PC-3 (cell line): ENCODE measurements at regions not wholly inside any gene's neighbourhood (a gene's known extent, or its start where the extent isn't known, plus 50 kb on each side); places are given as distances from the start of the nearest gene placed in this dataset.
A peak's percentile ranks its signal among the peaks of the same experiment; 100 is the strongest.

Source experiments
- ATAC-seq: fragments of 200-7000 bp; cut with Tn5 transposase; 2 replicates; pipeline ENCODE4 v1.9.1; 2020; ENCODE audit warnings: mild to moderate bottlenecking, moderate library complexity
- BruUV-seq: library from RNA; stranded (reverse); fragments of 400-500 nt; replicated peaks from 2 replicates; lab custom pipeline; 2021; lab: Mats Ljungman, UMichigan
- CTCF ChIA-PET: fragments of 300-600 bp; sonication (Branson Sonifier 250); formaldehyde crosslinking; loops from one replicate; lab custom pipeline; 2022; ENCODE audit warnings: antibody characterized with exemption; lab: Charles Lee
- POLR2A ChIA-PET: fragments of 300-600 bp; sonication (Branson Sonifier 250); formaldehyde crosslinking; loops from one replicate; lab custom pipeline; 2022; ENCODE audit warnings: antibody characterized with exemption; ENCODE audit not compliant: unreplicated experiment; lab: Charles Lee
- DNase-seq: peaks from one replicate; pipeline ENCODE4 v3.0.0-alpha.2; 2015
- H2AFZ ChIP-seq: fragments of 300-600 bp; sonication (generic); 2 replicates; pipeline ENCODE4 v1.6.0; 2016; ENCODE audit warnings: antibody characterized with exemption, low read length
- H3F3A ChIP-seq: fragments of 300-600 bp; sonication (generic); one replicate; pipeline ENCODE4 v1.6.0; 2017; ENCODE audit warnings: antibody characterized with exemption, low read length, control low read depth, mild to moderate bottlenecking; ENCODE audit not compliant: unreplicated experiment
- H3K27ac ChIP-seq: fragments of 300-600 bp; sonication (generic); 2 replicates; pipeline ENCODE4 v1.5.1; 2016; ENCODE audit warnings: mild to moderate bottlenecking, low read length
- H3K27me3 ChIP-seq: fragments of 300-600 bp; sonication (generic); 2 replicates; pipeline ENCODE4 v1.6.1; 2016; ENCODE audit warnings: low read length, mixed read lengths
- H3K36me3 ChIP-seq: fragments of 300-600 bp; sonication (generic); 2 replicates; pipeline ENCODE4 v1.6.1; 2016; ENCODE audit warnings: low read depth, mixed run types, low read length, mixed read lengths
- H3K4me1 ChIP-seq: fragments of 300-600 bp; sonication (generic); 2 replicates; pipeline ENCODE4 v1.5.1; 2016; ENCODE audit warnings: low read length; ENCODE audit not compliant: insufficient read depth
- H3K4me2 ChIP-seq: fragments of 300-600 bp; sonication (generic); 2 replicates; pipeline ENCODE4 v1.6.0; 2016; ENCODE audit warnings: low read length
- H3K4me3 ChIP-seq: fragments of 300-600 bp; sonication (generic); 2 replicates; pipeline ENCODE4 v1.5.1; 2016; ENCODE audit warnings: mild to moderate bottlenecking, low read length, mixed read lengths
- H3K79me2 ChIP-seq: fragments of 300-600 bp; sonication (generic); 2 replicates; pipeline ENCODE4 v1.6.1; 2017; ENCODE audit warnings: low read length, mixed read lengths
- H3K9ac ChIP-seq: fragments of 300-600 bp; sonication (generic); 2 replicates; pipeline ENCODE4 v1.6.0; 2016; ENCODE audit warnings: mild to moderate bottlenecking, low read length
- H3K9me2 ChIP-seq: fragments of 300-600 bp; sonication (generic); replicated peaks from 2 replicates; pipeline ENCODE4 v1.6.1; 2016; ENCODE audit warnings: mixed run types, low read length, mixed read lengths
- H3K9me3 ChIP-seq: fragments of 300-600 bp; sonication (generic); 2 replicates; pipeline ENCODE4 v1.6.1; 2016; ENCODE audit warnings: low read length, mixed read lengths
- H4K20me1 ChIP-seq: fragments of 300-600 bp; sonication (generic); 2 replicates; pipeline ENCODE4 v1.6.1; 2016; ENCODE audit warnings: low read length, mixed read lengths
- CTCF ChIP-seq: fragments of 300-600 bp; sonication (generic); conservative IDR thresholded peaks from 2 replicates; pipeline ENCODE4 v1.5.1; 2017; ENCODE audit warnings: antibody characterized with exemption, low read depth, mild to moderate bottlenecking, low read length
- EZH2 ChIP-seq: fragments of 300-600 bp; sonication (generic); IDR thresholded peaks from one replicate; pipeline ENCODE4 v1.6.1; 2017; ENCODE audit warnings: antibody characterized with exemption, mild to moderate bottlenecking, low read length; ENCODE audit not compliant: unreplicated experiment
- EZH2phosphoT487 ChIP-seq: fragments of 300-600 bp; sonication (generic); IDR thresholded peaks from 2 replicates; pipeline ENCODE4 v1.6.1; 2018; ENCODE audit warnings: mild to moderate bottlenecking, antibody characterized with exemption, low read length, borderline replicate concordance
- intact Hi-C: fragments of 100-400 bp; cut with micrococcal nuclease; formaldehyde crosslinking; loops from 2 replicates; pipeline ENCODE4 v1.9.0; 2023

- BruUV-seq, result no TSS peak
- ATAC-seq (no peak), DNase-seq (no peak)
- ChIA-PET POLR2A (no interaction called here), CTCF (no interaction called here)
- H3F3A ChIP-seq, result no peaks in the 10 kb centered on the region
- H2AFZ ChIP-seq, result no peak overlapping the region
- no peaks in the 10 kb centered on the region for H3K36me3 ChIP-seq
- H3K9ac ChIP-seq, result no peak overlapping the region
- H3K9me3 ChIP-seq, result no peaks in the 10 kb centered on the region
- no peak for TF ChIP-seq CTCF
- TF ChIP-seq EZH2phosphoT487, result no peak
- no peak for TF ChIP-seq EZH2
- no peak overlapping the region for H3K4me2 ChIP-seq
- no peak overlapping the region for H3K4me3 ChIP-seq
- H3K9me2 ChIP-seq, result no peaks in the 10 kb centered on the region
- no peaks in the 10 kb centered on the region for H3K27me3 ChIP-seq
- intact Hi-C loops, result no loop called here
- H4K20me1 ChIP-seq, result no peaks in the 10 kb centered on the region
- H3K79me2 ChIP-seq, result no peaks in the 10 kb centered on the region
- H3K27ac ChIP-seq, result no peak overlapping the region
- peaks cover 17% of the 10 kb centered on the region for H3K4me1 ChIP-seq
These were observed 150.0 kb upstream of the AGAP1 start for GRCh38 chr2:235343869-235344268.

GRCh38 chr2:235345745-235346144 lies 148.1 kb upstream of the AGAP1 start:
- DNase-seq (no peak), ATAC-seq (no peak)
- Histone ChIP-seq H3K4me1 (peaks cover 17% of the 10 kb centered on the region), H3K79me2 (no peaks in the 10 kb centered on the region), H3K9me3 (no peaks in the 10 kb centered on the region), H3K36me3 (no peaks in the 10 kb centered on the region), H3K4me3 (no peak overlapping the region), H3K27me3 (no peaks in the 10 kb centered on the region), H4K20me1 (no peaks in the 10 kb centered on the region), H2AFZ (no peak overlapping the region), H3K9ac (no peak overlapping the region), H3F3A (no peaks in the 10 kb centered on the region), H3K27ac (no peak overlapping the region), H3K4me2 (no peak overlapping the region), H3K9me2 (no peaks in the 10 kb centered on the region)
- BruUV-seq, result no TSS peak
- TF ChIP-seq EZH2phosphoT487, result no peak
- TF ChIP-seq CTCF, result no peak
- TF ChIP-seq EZH2, result no peak
- CTCF ChIA-PET, result no interaction called here
- POLR2A ChIA-PET, result no interaction called here
- intact Hi-C loops, result no loop called here

DNA sequence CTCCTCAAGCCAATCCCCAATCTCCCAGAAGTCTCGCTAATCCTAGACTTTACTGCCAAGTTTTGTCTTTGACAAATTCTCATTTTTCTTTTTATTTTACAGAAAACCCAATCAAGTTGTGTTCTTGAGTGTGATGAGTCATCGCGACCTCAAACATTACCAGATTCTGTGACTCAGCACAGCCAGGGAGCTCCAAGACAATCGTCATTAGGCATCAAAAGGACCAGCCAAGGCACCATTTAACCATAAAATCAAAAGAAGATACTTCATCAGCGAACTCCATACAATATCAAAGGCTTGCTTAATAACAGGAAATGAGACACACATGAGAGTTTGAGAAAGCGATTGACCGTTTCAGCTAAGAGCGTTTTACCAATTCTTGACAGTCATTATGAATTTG lies 146.2 kb upstream of the AGAP1 start:
- CTCF ChIA-PET, result interaction anchor here (0.6 to 0.7 kb wide), 3 partner anchors 8 to 251 kb away, joined by 3 to 4 read pairs (median 3); no protein-coding TSS in a partner anchor
- Histone ChIP-seq H3K9me3 (no peaks in the 10 kb centered on the region), H3K4me1 (peaks cover 17% of the 10 kb centered on the region), H3F3A (no peaks in the 10 kb centered on the region), H3K36me3 (no peaks in the 10 kb centered on the region), H3K9me2 (no peaks in the 10 kb centered on the region), H4K20me1 (no peaks in the 10 kb centered on the region), H3K27ac (peak overlapping the region; percentile 58), H3K79me2 (no peaks in the 10 kb centered on the region), H3K4me3 (no peak overlapping the region), H3K4me2 (peak overlapping the region; percentile 21; the same call in 1 of the 2 replicates), H3K27me3 (no peaks in the 10 kb centered on the region), H2AFZ (no peak overlapping the region), H3K9ac (no peak overlapping the region)
- ATAC-seq, result peak; percentile 96
- POLR2A ChIA-PET, result no interaction called here
- no TSS peak for BruUV-seq
- peak; percentile 89 for DNase-seq
- no peak for TF ChIP-seq EZH2phosphoT487
- no peak for TF ChIP-seq CTCF
- TF ChIP-seq EZH2, result no peak
- intact Hi-C loops, result no loop called here
